ENCODE measurements at regions not wholly inside any gene's neighbourhood (a gene's known extent, or its start where the extent isn't known, plus 50 kb on each side); places are given as distances from the start of the nearest gene placed in this dataset.

GRCh38 chr4:81580346-81580993, 108.8 kb upstream of the RASGEF1B start:
- Mint-ChIP-seq H3K4me3 (no peak overlapping the region), H3K27me3 (no peaks in the 10 kb centered on the region), H3K4me1 (ENCODE audit: low read depth) (no peaks in the 10 kb centered on the region), H3K36me3 (ENCODE audit: low read depth) (no peaks in the 10 kb centered on the region), H3K27ac (no peak overlapping the region), H3K9me3 (no peaks in the 10 kb centered on the region)

GRCh38 chr4:81577392-81577791, 105.7 kb upstream of the RASGEF1B start:
- H3K27ac Mint-ChIP-seq: no peak overlapping the region
- no peaks in the 10 kb centered on the region for H3K27me3 Mint-ChIP-seq
- no peaks in the 10 kb centered on the region for H3K4me1 Mint-ChIP-seq (ENCODE audit: low read depth)
- no peak overlapping the region for H3K4me3 Mint-ChIP-seq
- H3K9me3 Mint-ChIP-seq: no peaks in the 10 kb centered on the region
- no peaks in the 10 kb centered on the region for H3K36me3 Mint-ChIP-seq (ENCODE audit: low read depth)

- H3K27ac Mint-ChIP-seq: no peak overlapping the region
Measured at GRCh38 chr4:81574991-81575390, 103.3 kb upstream of the RASGEF1B start.

GRCh38 chr4:81573840-81574239, 102.1 kb upstream of the RASGEF1B start:
- H3K27me3 Mint-ChIP-seq: no peaks in the 10 kb centered on the region
- no peak overlapping the region for H3K27ac Mint-ChIP-seq
- H3K4me3 Mint-ChIP-seq: no peak overlapping the region
- H3K4me1 Mint-ChIP-seq (ENCODE audit: low read depth): no peaks in the 10 kb centered on the region
- no peaks in the 10 kb centered on the region for H3K36me3 Mint-ChIP-seq (ENCODE audit: low read depth)
- no peaks in the 10 kb centered on the region for H3K9me3 Mint-ChIP-seq

More at GRCh38 chr4:81574991-81575390, 103.3 kb upstream of the RASGEF1B start:
- no peaks in the 10 kb centered on the region for H3K36me3 Mint-ChIP-seq (ENCODE audit: low read depth)
- H3K9me3 Mint-ChIP-seq: no peaks in the 10 kb centered on the region
- no peaks in the 10 kb centered on the region for H3K27me3 Mint-ChIP-seq
- H3K4me1 Mint-ChIP-seq (ENCODE audit: low read depth): no peaks in the 10 kb centered on the region
- H3K4me3 Mint-ChIP-seq: no peak overlapping the region

GRCh38 chr4:81572402-81572801, 100.7 kb upstream of the RASGEF1B start:
- no peaks in the 10 kb centered on the region for H3K4me1 Mint-ChIP-seq (ENCODE audit: low read depth)
- no peaks in the 10 kb centered on the region for H3K9me3 Mint-ChIP-seq
- no peaks in the 10 kb centered on the region for H3K27me3 Mint-ChIP-seq
- H3K27ac Mint-ChIP-seq: no peak overlapping the region
- no peaks in the 10 kb centered on the region for H3K36me3 Mint-ChIP-seq (ENCODE audit: low read depth)
- H3K4me3 Mint-ChIP-seq: no peak overlapping the region

GRCh38 chr4:81571105-81571504, 99.4 kb upstream of the RASGEF1B start:
- H3K4me1 Mint-ChIP-seq (ENCODE audit: low read depth): peaks cover 3% of the 10 kb centered on the region
- no peaks in the 10 kb centered on the region for H3K9me3 Mint-ChIP-seq
- no peaks in the 10 kb centered on the region for H3K36me3 Mint-ChIP-seq (ENCODE audit: low read depth)
- H3K27me3 Mint-ChIP-seq: no peaks in the 10 kb centered on the region
- H3K4me3 Mint-ChIP-seq: no peak overlapping the region
- H3K27ac Mint-ChIP-seq: no peak overlapping the region

GRCh38 chr4:81566161-81566591, 94.5 kb upstream of the RASGEF1B start:
- no peak overlapping the region for H3K27ac Mint-ChIP-seq
- H3K4me1 Mint-ChIP-seq (ENCODE audit: low read depth): peaks cover 35% of the 10 kb centered on the region
- no peaks in the 10 kb centered on the region for H3K36me3 Mint-ChIP-seq (ENCODE audit: low read depth)
- H3K27me3 Mint-ChIP-seq: no peaks in the 10 kb centered on the region
- no peak overlapping the region for H3K4me3 Mint-ChIP-seq
- H3K9me3 Mint-ChIP-seq: no peaks in the 10 kb centered on the region

- Mint-ChIP-seq H3K4me3 (no peak overlapping the region), H3K9me3 (no peaks in the 10 kb centered on the region), H3K36me3 (ENCODE audit: low read depth) (no peaks in the 10 kb centered on the region), H3K27me3 (no peaks in the 10 kb centered on the region), H3K27ac (no peak overlapping the region), H3K4me1 (ENCODE audit: low read depth) (peaks cover 38% of the 10 kb centered on the region)
Measured at GRCh38 chr4:81565142-81565870, 93.6 kb upstream of the RASGEF1B start.

- Mint-ChIP-seq H3K36me3 (ENCODE audit: low read depth) (peaks cover 2% of the 10 kb centered on the region), H3K4me1 (ENCODE audit: low read depth) (peaks cover 42% of the 10 kb centered on the region), H3K27ac (no peak overlapping the region), H3K4me3 (no peak overlapping the region), H3K9me3 (no peaks in the 10 kb centered on the region), H3K27me3 (no peaks in the 10 kb centered on the region)
Measured at GRCh38 chr4:81564025-81564424, 92.3 kb upstream of the RASGEF1B start.

- Mint-ChIP-seq H3K4me1 (ENCODE audit: low read depth) (peaks cover 51% of the 10 kb centered on the region), H3K4me3 (no peak overlapping the region), H3K27ac (peak overlapping the region; percentile 75), H3K36me3 (ENCODE audit: low read depth) (peaks cover 5% of the 10 kb centered on the region), H3K9me3 (no peaks in the 10 kb centered on the region), H3K27me3 (no peaks in the 10 kb centered on the region)
Measured at GRCh38 chr4:81562093-81562492, 90.4 kb upstream of the RASGEF1B start.

GRCh38 chr4:81557306-81557705, 85.6 kb upstream of the RASGEF1B start:
- Mint-ChIP-seq H3K27me3 (no peaks in the 10 kb centered on the region), H3K9me3 (peaks cover 7% of the 10 kb centered on the region), H3K27ac (no peak overlapping the region), H3K4me1 (ENCODE audit: low read depth) (peaks cover 43% of the 10 kb centered on the region), H3K4me3 (no peak overlapping the region), H3K36me3 (ENCODE audit: low read depth) (peaks cover 5% of the 10 kb centered on the region)

- H3K9me3 Mint-ChIP-seq: peaks cover 7% of the 10 kb centered on the region
- H3K4me3 Mint-ChIP-seq: no peak overlapping the region
- no peak overlapping the region for H3K27ac Mint-ChIP-seq
- peaks cover 29% of the 10 kb centered on the region for H3K4me1 Mint-ChIP-seq (ENCODE audit: low read depth)
- H3K27me3 Mint-ChIP-seq: no peaks in the 10 kb centered on the region
- peaks cover 5% of the 10 kb centered on the region for H3K36me3 Mint-ChIP-seq (ENCODE audit: low read depth)
Measured at GRCh38 chr4:81555489-81555888, 83.8 kb upstream of the RASGEF1B start.

GRCh38 chr4:81552086-81552485, 80.4 kb upstream of the RASGEF1B start:
- peaks cover 7% of the 10 kb centered on the region for H3K9me3 Mint-ChIP-seq
- no peak overlapping the region for H3K27ac Mint-ChIP-seq
- no peaks in the 10 kb centered on the region for H3K27me3 Mint-ChIP-seq
- no peaks in the 10 kb centered on the region for H3K36me3 Mint-ChIP-seq (ENCODE audit: low read depth)
- H3K4me3 Mint-ChIP-seq: no peak overlapping the region
- peaks cover 16% of the 10 kb centered on the region for H3K4me1 Mint-ChIP-seq (ENCODE audit: low read depth)

GRCh38 chr4:81550388-81550859, 78.7 kb upstream of the RASGEF1B start:
- Mint-ChIP-seq H3K9me3 (peaks cover 7% of the 10 kb centered on the region), H3K36me3 (ENCODE audit: low read depth) (no peaks in the 10 kb centered on the region), H3K4me1 (ENCODE audit: low read depth) (peaks cover 9% of the 10 kb centered on the region), H3K27me3 (no peaks in the 10 kb centered on the region), H3K27ac (no peak overlapping the region), H3K4me3 (no peak overlapping the region)

GRCh38 chr4:81549984-81550383, 78.3 kb upstream of the RASGEF1B start:
- H3K9me3 Mint-ChIP-seq: peaks cover 7% of the 10 kb centered on the region
- H3K27ac Mint-ChIP-seq: no peak overlapping the region
- H3K27me3 Mint-ChIP-seq: no peaks in the 10 kb centered on the region
- peaks cover 5% of the 10 kb centered on the region for H3K4me1 Mint-ChIP-seq (ENCODE audit: low read depth)
- no peaks in the 10 kb centered on the region for H3K36me3 Mint-ChIP-seq (ENCODE audit: low read depth)
- H3K4me3 Mint-ChIP-seq: no peak overlapping the region

All from stimulated activated naive CD8-positive, alpha-beta T cell treated with anti-CD3 and anti-CD28 coated beads, Interleukin-15, Interleukin-2, amounts not matched to agents 100 ng/mL and 50 ng/mL, for 24 hours (primary cell).